ENCODE measurements at regions not wholly inside any gene's neighbourhood (a gene's known extent, or its start where the extent isn't known, plus 50 kb on each side); places are given as distances from the start of the nearest gene placed in this dataset.

GRCh38 chr4:30945586-30945985 is 225.4 kb downstream of the PCDH7 start:
- DNase-seq, result no peak

GRCh38 chr4:30946288-30946687 is 226.1 kb downstream of the PCDH7 start:
- DNase-seq, result no peak

DNA sequence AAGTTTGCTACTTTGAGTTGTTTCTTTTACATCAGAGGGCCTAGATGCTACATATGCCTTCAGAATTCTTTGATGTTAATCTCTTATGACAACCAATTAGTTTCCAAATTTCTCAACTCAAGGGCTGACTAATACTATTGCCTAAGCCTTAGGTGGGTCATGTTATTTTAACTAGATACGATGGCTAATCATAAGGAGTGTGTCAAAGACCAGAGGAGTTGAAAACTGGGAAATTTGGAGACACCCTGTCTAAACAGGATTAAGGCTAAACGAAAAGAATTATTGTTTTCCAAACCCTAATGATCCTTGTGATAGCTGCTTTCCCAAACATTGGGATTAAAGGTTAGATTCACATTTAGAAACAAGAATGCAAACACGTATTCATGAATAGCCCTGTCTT is 228.5 kb downstream of the PCDH7 start:
- no peak for DNase-seq

DNA sequence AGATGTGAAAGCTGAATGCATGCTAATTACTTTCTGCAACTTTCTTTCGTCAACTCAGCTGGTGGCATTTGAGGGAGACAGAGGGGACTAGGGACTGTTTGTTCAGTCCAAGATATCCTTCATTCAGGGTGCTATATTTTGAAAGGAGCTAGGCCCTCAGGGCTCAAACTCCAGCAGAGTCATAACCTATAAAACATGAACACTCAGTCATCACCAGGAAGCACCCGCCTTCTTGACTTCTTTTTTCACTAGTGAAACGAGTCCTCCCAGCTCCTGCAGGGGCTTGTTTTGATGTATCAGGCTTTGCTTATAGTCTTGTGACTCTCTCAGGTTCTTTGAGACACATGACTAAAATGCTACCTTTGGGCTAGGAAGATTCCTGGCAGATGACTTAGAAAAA is 230.6 kb downstream of the PCDH7 start:
- DNase-seq, result no peak

- DNase-seq, result no peak
These were observed 232.5 kb downstream of the PCDH7 start for GRCh38 chr4:30952526-30953219.

DNA sequence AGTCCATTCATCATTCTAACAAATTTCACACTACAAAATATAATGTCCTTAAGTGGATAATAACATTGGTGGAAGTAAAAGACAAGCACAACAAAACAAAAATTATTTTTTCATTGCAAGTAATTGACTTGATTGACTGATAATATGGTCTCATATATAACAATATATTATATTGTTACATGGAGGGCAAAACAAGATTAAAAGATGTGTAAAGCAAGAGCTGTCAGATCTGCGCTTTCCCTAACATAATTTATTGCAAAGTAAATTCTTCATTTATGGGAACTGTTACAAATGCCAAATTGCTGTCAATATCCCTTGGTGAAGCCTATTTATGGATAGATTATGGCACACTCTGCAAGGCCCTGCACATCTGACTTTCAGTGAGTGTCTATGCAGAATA is 233.6 kb downstream of the PCDH7 start:
- no peak for DNase-seq

DNA sequence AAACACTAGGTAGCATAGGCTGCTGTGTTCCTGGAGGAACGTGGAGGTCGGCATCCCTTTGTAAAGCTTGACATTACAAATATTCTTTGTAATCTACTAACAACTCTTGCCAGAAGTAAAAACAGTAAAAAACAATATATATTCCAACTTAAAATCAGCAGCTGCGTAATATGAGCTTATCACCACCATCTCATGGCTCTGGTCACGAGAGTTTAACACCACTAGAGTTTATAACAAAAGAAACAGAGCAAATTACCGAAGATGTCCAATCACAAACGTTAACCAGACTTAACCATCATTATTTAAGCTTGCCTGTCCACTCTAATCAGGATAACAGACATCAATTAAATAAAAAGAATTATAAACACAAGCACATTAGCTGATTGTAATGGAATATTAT is 236.7 kb downstream of the PCDH7 start:
- DNase-seq, result no peak

- DNase-seq, result no peak
These were observed 237.5 kb downstream of the PCDH7 start for GRCh38 chr4:30957706-30958105.

- no peak for DNase-seq
These were observed 239.8 kb downstream of the PCDH7 start for GRCh38 chr4:30959781-30960485.

- no peak for DNase-seq
These were observed 242.8 kb downstream of the PCDH7 start for GRCh38 chr4:30962939-30963338.

DNA sequence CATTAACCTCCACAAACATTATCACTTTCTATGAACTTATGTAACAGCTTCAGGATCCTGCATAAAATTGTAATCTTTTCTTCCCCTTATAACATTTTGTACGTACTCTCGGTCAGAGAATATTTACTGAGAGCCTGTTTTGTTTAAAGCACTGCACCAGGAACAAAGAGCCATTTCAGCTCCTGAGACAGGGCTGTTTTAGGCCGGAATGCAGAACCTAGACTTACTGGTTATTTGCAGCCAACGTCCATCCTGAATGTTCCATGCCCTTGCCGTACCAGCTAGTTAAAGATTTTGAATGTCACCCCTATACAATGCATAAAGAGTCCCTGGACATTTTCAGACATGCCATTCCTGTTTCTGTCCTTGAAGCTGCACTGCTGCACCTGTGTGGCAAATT is 248.8 kb downstream of the PCDH7 start:
- DNase-seq, result no peak

DNA sequence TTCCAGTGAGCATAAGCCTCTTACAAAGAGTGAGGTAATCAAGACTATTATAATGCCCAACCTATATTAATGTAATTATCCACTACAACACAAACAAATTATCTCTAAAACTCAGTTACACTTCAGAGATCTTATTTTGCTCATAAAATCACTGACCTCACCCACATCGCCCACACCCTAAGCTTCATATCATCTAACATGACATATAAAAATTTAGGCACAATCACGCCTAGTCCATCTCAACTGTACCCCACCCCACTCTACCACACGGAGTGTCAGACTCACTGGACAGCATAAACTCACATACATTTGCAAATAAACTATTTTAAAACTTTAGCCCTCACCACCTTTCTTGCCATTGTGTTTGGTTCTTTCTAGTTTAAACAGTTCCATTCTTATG is 252.4 kb downstream of the PCDH7 start:
- no peak for DNase-seq

DNA sequence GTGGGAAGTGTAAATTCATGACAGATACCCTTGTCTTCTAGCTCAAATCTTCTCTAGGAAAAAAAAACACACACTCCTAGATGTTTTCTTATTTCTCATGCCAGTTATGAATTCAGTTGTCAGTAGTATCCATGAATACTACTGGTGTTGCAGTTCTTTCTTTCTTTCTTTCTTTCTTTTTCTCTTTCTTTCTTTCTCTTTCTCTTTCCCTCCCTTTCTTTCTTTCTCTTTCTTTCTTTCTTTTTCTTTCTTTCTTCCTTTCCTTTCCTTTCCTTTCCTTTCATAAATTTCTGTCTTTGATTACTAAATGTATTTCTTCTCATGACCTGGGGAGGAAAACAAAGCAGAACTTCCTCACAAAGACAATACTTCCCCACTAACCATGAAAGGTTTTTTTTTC is 253.8 kb downstream of the PCDH7 start:
- DNase-seq, result no peak

- no peak for DNase-seq
These were observed 259.2 kb downstream of the PCDH7 start for GRCh38 chr4:30979402-30979801.

- DNase-seq, result no peak
These were observed 269.3 kb downstream of the PCDH7 start for GRCh38 chr4:30989508-30989907.

DNA sequence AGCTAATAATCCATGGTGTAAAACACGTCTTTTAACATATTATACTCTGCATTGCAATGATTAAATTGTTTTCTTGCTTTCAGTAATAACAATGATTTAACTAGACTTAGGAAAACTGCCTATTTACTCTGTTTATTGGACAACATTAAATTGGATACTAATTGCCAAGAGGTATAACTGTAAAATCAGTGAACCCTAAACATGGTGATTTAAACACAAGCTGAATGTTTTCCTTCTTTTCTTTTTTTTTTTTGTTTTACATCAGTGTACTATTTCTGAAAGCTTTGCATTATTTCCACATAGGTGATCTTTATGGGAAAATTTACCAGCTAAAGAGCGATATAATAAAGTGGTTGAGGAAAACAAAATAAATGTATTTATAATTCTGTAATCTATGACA is 276.7 kb downstream of the PCDH7 start:
- DNase-seq, result no peak

GRCh38 chr4:31005037-31005436 is 284.9 kb downstream of the PCDH7 start:
- no peak for DNase-seq

DNA sequence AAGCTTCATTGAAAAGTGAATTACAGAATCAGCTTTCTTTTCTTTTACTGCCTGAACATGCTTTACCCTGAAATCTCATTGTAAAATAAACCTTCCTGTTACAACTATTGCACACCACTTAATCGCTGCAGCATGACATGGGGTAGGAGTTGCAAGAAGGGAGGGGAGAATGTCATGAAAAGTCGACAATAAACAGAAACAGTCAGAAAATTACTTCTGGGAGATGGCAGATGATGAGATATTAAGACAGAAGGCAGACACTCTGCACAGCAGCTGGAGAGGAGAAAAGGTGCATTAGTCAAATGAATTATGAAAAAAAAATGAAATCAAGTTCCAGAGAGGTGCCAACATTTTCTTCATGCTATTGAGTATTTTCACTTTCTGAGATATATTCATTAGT is 287.7 kb downstream of the PCDH7 start:
- no peak for DNase-seq

- DNase-seq, result no peak
These were observed 289.8 kb downstream of the PCDH7 start for GRCh38 chr4:31009926-31010325.

DNA sequence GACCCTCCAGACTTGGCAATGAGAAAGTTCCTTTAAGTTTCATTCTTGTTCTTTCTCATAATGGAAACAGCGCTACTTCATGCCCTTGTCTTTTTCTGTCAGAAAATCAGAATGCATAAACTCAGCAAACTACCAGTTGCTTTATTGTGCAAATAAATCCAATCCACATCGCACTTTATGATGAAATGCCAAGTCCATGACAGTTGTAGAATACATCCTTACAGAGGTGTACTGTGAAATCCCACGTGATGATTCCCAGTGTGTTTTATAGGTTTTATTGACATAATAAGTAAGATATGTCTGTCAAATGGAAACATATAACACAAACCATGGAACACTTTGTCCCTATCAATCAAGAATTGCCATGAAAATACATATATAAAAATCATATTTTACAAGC is 295.0 kb downstream of the PCDH7 start:
- DNase-seq, result no peak

DNA sequence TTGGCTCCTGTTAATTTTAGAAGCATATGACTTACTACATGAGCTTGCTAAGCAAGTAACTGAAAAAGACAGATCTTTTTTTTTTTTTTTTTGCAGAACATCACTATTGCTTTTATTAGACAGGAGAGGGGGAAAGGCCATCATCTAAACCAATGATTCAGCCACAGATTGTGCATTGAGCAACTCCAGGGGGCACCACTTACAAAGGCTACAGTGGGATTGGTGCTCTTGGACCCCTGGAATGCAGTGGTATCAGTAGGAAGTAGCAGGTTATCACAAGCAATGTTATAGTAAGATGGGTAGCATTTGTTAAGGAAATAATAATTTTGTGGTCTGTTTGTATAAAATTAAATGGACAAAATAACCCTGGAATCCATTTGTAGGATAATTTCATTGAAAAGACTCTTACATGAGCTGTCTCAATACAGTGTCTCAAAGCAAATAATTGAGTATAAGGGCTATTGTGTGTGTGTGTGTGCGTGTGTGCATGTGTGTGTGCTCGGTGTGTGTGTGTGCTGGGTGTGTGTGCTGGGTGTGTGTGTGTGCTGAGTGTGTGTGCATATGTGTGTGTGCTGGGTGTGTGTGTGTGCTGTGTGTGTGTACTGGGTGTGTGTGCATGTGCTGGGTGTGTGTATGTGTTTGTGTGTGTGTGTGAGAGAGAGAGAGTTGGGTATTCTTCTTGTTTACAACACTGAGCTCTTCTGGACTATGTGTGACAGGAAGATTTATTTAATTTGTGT is 296.3 kb downstream of the PCDH7 start:
- no peak for DNase-seq

GRCh38 chr4:31020363-31020762 is 300.2 kb downstream of the PCDH7 start:
- no peak for DNase-seq

DNA sequence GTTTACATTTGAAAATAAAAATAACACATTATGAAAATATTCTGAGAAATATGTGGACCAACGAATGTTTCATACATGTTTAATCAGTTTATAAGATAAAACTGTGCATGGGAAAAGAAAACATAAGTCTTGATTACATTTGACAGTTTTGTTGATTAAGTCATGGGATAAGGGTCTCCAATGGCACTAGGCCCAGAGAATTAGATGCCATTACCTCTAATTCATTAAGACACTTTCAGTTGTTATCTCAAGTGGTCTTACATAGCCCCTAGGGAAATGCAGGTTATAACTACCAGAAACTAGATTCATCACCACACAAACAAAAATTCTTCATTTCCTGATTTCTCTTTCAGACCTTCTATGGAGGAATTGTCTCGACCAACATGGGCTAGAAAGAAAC is 300.8 kb downstream of the PCDH7 start:
- no peak for DNase-seq

DNA sequence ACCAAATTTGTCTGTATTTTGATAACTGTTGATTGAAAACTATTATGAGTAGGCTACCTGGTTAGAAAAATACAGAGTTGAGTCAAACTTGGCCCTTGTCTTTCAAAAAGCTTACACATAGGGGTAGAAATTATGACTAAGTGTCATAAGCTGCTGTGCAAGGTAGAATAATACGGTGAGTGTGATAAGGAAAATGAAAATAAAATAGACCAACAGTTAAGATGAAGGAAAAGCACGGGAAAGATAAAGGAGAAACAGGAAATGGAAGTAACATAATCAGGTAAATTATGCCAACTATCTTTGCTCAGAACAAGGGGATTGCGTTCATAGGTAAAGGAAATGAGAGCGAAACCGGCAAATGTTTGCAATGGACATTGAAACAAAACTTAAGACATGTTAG is 302.5 kb downstream of the PCDH7 start:
- no peak for DNase-seq

Data from NCI-H2171 treated with DMSO at 0.1 percent for 48 hours (cell line).